Mesenchymal stem cell (in vitro differentiated cells and primary cell): ENCODE measurements at regions not wholly inside any gene's neighbourhood (a gene's known extent, or its start where the extent isn't known, plus 50 kb on each side); places are given as distances from the start of the nearest gene placed in this dataset.
A peak's percentile ranks its signal among the peaks of the same experiment; 100 is the strongest.

Experiments
- DNase-seq: peaks from one replicate; pipeline ENCODE4 v3.0.0-alpha.2; 2013
- H2AFZ ChIP-seq: one replicate; pipeline ENCODE4 v1.6.1; 2013; ENCODE audit warnings: low read depth, mild to moderate bottlenecking, control low read depth, inconsistent platforms, low read length, moderate library complexity
- H2AK5ac ChIP-seq: 2 replicates; pipeline ENCODE4 v1.6.1; 2013; ENCODE audit warnings: low read length, moderate library complexity, mild to moderate bottlenecking, inconsistent platforms; ENCODE audit not compliant: severe bottlenecking
- H2BK120ac ChIP-seq: one replicate; pipeline ENCODE4 v1.6.1; 2013; ENCODE audit warnings: low read depth, mild to moderate bottlenecking, inconsistent platforms, low read length, moderate library complexity
- H2BK12ac ChIP-seq, 2 experiments: one replicate each; pipeline ENCODE4 v1.6.1; 2013; ENCODE audit warnings: inconsistent platforms in 2 of 2, low read length in 2 of 2, mild to moderate bottlenecking in 2 of 2, moderate library complexity in 2 of 2, control low read depth in 1 of 2
- H2BK15ac ChIP-seq: one replicate; pipeline ENCODE4 v1.6.1; 2013; ENCODE audit warnings: mild to moderate bottlenecking, low read depth, inconsistent platforms; ENCODE audit not compliant: poor library complexity, severe bottlenecking
- H2BK5ac ChIP-seq: 2 replicates; pipeline ENCODE4 v1.6.1; 2013; ENCODE audit warnings: low read depth, mild to moderate bottlenecking, low read length, control low read depth, inconsistent platforms; ENCODE audit not compliant: poor library complexity, severe bottlenecking
- H3K14ac ChIP-seq, 2 experiments: one replicate each; pipeline ENCODE4 v1.6.1; 2013; ENCODE audit warnings: inconsistent platforms in 2 of 2, low read length in 2 of 2, control low read depth in 1 of 2, mild to moderate bottlenecking in 1 of 2, moderate library complexity in 1 of 2
- H3K18ac ChIP-seq, 2 experiments: one replicate each; pipeline ENCODE4 v1.6.1; 2013; ENCODE audit warnings: inconsistent platforms in 2 of 2, low read length in 2 of 2, control low read depth in 1 of 2, low read depth in 1 of 2, mild to moderate bottlenecking in 1 of 2
- H3K23ac ChIP-seq, 2 experiments: one replicate each; pipeline ENCODE4 v1.6.1; 2013; ENCODE audit warnings: inconsistent platforms in 2 of 2, low read length in 2 of 2, mild to moderate bottlenecking in 2 of 2, moderate library complexity in 2 of 2, control low read depth in 1 of 2
- H3K27ac ChIP-seq: 2 replicates; pipeline ENCODE4 v1.5.1; 2013; ENCODE audit warnings: mild to moderate bottlenecking, moderate library complexity, low read length, control low read depth, inconsistent platforms; ENCODE audit not compliant: poor library complexity, severe bottlenecking
- H3K27me3 ChIP-seq, 2 experiments: 2 replicates each; pipeline versions ENCODE4 v1.6.1 to v1.7.0; 2013; ENCODE audit warnings: low read length in 2 of 2, mild to moderate bottlenecking in 2 of 2, moderate library complexity in 2 of 2, control low read depth in 1 of 2, inconsistent platforms in 1 of 2; ENCODE audit not compliant: control insufficient read depth in 1 of 2, insufficient read depth in 1 of 2
- H3K36me3 ChIP-seq, 2 experiments: 2 replicates each; pipeline versions ENCODE4 v1.6.1 to v1.7.0; 2013; ENCODE audit warnings: low read length in 2 of 2, control low read depth in 1 of 2, inconsistent platforms in 1 of 2, low read depth in 1 of 2, mild to moderate bottlenecking in 1 of 2; ENCODE audit not compliant: insufficient read depth in 2 of 2, control insufficient read depth in 1 of 2
- H3K4ac ChIP-seq, 2 experiments: one replicate each; pipeline ENCODE4 v1.6.1; 2013; ENCODE audit warnings: inconsistent platforms in 2 of 2, low read length in 2 of 2, mild to moderate bottlenecking in 2 of 2, moderate library complexity in 2 of 2, control low read depth in 1 of 2, low read depth in 1 of 2
- H3K4me1 ChIP-seq: 2 replicates; pipeline ENCODE4 v1.6.1; 2013; ENCODE audit warnings: low read depth, low read length, control low read depth; ENCODE audit not compliant: control insufficient read depth, insufficient read depth
- H3K4me2 ChIP-seq: 2 replicates; pipeline ENCODE4 v1.6.1; 2013; ENCODE audit warnings: low read length, mild to moderate bottlenecking, inconsistent platforms; ENCODE audit not compliant: poor library complexity, severe bottlenecking
- H3K4me3 ChIP-seq, 2 experiments: 2 replicates each; pipeline versions ENCODE4 v1.5.1 to v1.7.0; 2013; ENCODE audit warnings: low read length in 2 of 2, mild to moderate bottlenecking in 2 of 2, control low read depth in 1 of 2, low read depth in 1 of 2; ENCODE audit not compliant: insufficient read depth in 1 of 2
- H3K79me1 ChIP-seq: replicated peaks from 2 replicates; pipeline ENCODE4 v1.6.1; 2013; ENCODE audit warnings: mild to moderate bottlenecking, control low read depth, low read length, inconsistent platforms; ENCODE audit not compliant: poor library complexity, severe bottlenecking
- H3K9ac ChIP-seq: 2 replicates; pipeline ENCODE4 v1.7.0; 2013; ENCODE audit warnings: mild to moderate bottlenecking, low read length, moderate library complexity
- H3K9me3 ChIP-seq: 2 replicates; pipeline ENCODE4 v1.7.0; 2013; ENCODE audit warnings: mild to moderate bottlenecking, low read length; ENCODE audit not compliant: control insufficient read depth
- H4K8ac ChIP-seq: one replicate; pipeline ENCODE4 v1.6.1; 2013; ENCODE audit warnings: inconsistent platforms, mild to moderate bottlenecking, low read length, moderate library complexity
- H4K91ac ChIP-seq: one replicate; pipeline ENCODE4 v1.6.1; 2013; ENCODE audit warnings: mild to moderate bottlenecking, low read length, inconsistent platforms
- WGBS: methylation state at CpG from one replicate; pipeline ENCODE4 v1.1.7; 2013; ENCODE audit warnings: mixed read lengths; 5-methylcytosine and 5-hydroxymethylcytosine counted together

DNA sequence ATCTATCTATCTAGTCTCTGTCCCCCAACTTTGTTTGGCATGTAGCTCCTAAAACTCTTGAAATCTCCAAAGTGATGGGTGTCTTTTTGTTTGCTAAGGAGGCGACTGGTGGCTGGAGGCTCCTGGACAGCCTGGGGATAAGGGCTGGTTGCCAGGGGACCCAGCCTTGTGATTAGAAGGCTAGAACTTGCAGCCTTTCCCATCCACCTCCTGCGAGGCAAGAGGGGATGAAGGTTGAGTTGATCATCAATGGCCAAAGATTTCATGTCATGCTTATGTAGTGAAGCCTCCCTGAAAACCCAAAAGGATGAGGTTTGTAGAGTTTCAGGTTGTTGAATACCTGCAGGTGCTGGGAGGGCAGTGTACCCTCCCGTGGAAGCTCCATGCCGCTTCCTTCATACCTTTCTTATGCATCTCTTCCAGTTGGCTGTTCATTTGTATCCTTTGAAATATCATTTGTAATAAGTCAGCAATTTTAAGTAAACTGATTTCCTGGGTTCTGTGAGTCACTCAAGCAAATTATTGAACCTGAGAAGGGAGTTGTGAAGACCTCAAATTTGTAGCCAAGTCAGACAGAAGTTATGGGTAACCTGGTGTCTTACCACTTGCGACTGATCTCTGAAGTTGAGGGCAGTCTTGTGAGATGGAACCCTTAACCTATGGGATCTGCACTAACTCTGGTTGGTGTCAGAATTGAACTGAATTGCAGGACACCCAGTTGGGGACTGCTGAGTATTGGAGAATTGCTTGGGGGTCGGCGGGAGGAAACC lies 202.4 kb downstream of the SEC14L1 start:
- H3K14ac ChIP-seq: peak overlapping the region in 1 of 2 experiments; percentile 7
- no peak overlapping the region for H3K23ac ChIP-seq
- H2AFZ ChIP-seq: no peak overlapping the region
- 97% methylated on average over 5 of the region's 7 CpGs for WGBS
- no peak overlapping the region for H4K91ac ChIP-seq
- H3K4me2 ChIP-seq: no peak overlapping the region
- H3K79me1 ChIP-seq: peaks cover 18% of the 10 kb centered on the region
- no peak overlapping the region for H2BK12ac ChIP-seq
- H3K4ac ChIP-seq: no peak overlapping the region
- peak overlapping the region; percentile 93 for H2AK5ac ChIP-seq
- H2BK120ac ChIP-seq: no peak overlapping the region
- no peaks in the 10 kb centered on the region for H3K9me3 ChIP-seq
- no peak for DNase-seq
- H3K36me3 ChIP-seq: peaks cover 0 to 12% of the 10 kb centered on the region in 2 experiments
- H3K4me3 ChIP-seq: no peak overlapping the region
- H2BK5ac ChIP-seq: no peak overlapping the region
- H3K18ac ChIP-seq: peak overlapping the region; percentile 46 to 77
- H4K8ac ChIP-seq: peak overlapping the region; percentile 12
- H3K27me3 ChIP-seq: no peaks in the 10 kb centered on the region
- peak overlapping the region; percentile 67 for H3K27ac ChIP-seq
- no peak overlapping the region for H3K9ac ChIP-seq
- peaks cover 15% of the 10 kb centered on the region for H3K4me1 ChIP-seq
- H2BK15ac ChIP-seq: no peak overlapping the region

GRCh38 chr17:77344038-77344437 lies 203.3 kb downstream of the SEC14L1 start:
- Histone ChIP-seq H3K79me1 (peaks cover 18% of the 10 kb centered on the region), H3K14ac (no peak overlapping the region), H3K4me1 (peaks cover 15% of the 10 kb centered on the region), H3K4me3 (no peak overlapping the region), H2AFZ (no peak overlapping the region), H2BK15ac (no peak overlapping the region), H4K8ac (no peak overlapping the region), H3K4me2 (no peak overlapping the region), H3K18ac (no peak overlapping the region), H3K9ac (no peak overlapping the region), H3K27me3 (no peaks in the 10 kb centered on the region), H4K91ac (no peak overlapping the region), H2BK12ac (no peak overlapping the region), H3K4ac (no peak overlapping the region), H3K9me3 (no peaks in the 10 kb centered on the region), H2BK120ac (no peak overlapping the region), H2AK5ac (no peak overlapping the region), H3K27ac (no peak overlapping the region), H2BK5ac (no peak overlapping the region), H3K23ac (no peak overlapping the region), H3K36me3 (peaks cover 0 to 7% of the 10 kb centered on the region in 2 experiments)
- 96% methylated on average over 3 of the region's 5 CpGs for WGBS
- DNase-seq: no peak

GRCh38 chr17:77345260-77345910 lies 204.6 kb downstream of the SEC14L1 start:
- Histone ChIP-seq H2BK120ac (no peak overlapping the region), H3K4me3 (no peak overlapping the region), H3K79me1 (peaks cover 23% of the 10 kb centered on the region), H4K91ac (peak overlapping the region; percentile 13), H2BK5ac (no peak overlapping the region), H3K9ac (peak overlapping the region; percentile 9), H2AK5ac (no peak overlapping the region), H3K14ac (no peak overlapping the region), H3K4ac (no peak overlapping the region), H4K8ac (no peak overlapping the region), H2BK15ac (no peak overlapping the region), H2AFZ (no peak overlapping the region), H3K18ac (no peak overlapping the region), H3K27ac (no peak overlapping the region), H3K9me3 (no peaks in the 10 kb centered on the region), H3K36me3 (peaks cover 5 to 6% of the 10 kb centered on the region in 2 experiments), H3K4me2 (no peak overlapping the region), H3K27me3 (no peaks in the 10 kb centered on the region), H3K23ac (no peak overlapping the region), H2BK12ac (no peak overlapping the region), H3K4me1 (peaks cover 22% of the 10 kb centered on the region)
- 95% methylated on average over 9 of the region's 9 CpGs for WGBS
- no peak for DNase-seq

DNA sequence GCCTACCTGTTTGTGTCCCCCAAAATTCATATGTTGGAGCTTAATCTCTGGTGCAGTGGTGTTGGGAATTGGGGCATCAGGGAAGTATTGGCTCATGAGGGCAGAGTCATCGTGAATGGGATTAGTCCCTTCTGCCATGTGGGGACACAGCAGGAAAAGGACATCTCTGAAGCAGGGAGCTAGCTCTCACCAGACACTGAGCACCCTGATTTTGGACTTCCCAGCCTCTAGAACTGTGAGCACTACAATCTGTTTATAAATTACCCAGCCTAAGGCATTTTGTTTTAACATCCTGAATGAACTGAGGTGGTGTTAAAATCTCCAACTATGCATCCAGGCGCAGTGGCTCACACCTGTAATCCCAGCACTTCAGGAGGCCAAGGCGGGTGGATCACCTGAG lies 206.0 kb downstream of the SEC14L1 start:
- H3K23ac ChIP-seq: no peak overlapping the region
- H2BK12ac ChIP-seq: no peak overlapping the region
- H4K91ac ChIP-seq: no peak overlapping the region
- H3K27me3 ChIP-seq: no peaks in the 10 kb centered on the region
- peaks cover 5 to 6% of the 10 kb centered on the region in 2 experiments for H3K36me3 ChIP-seq
- H2BK15ac ChIP-seq: no peak overlapping the region
- no peak overlapping the region for H2AK5ac ChIP-seq
- no peak overlapping the region for H2BK120ac ChIP-seq
- H3K4ac ChIP-seq: no peak overlapping the region
- no peak overlapping the region for H3K14ac ChIP-seq
- H3K9ac ChIP-seq: no peak overlapping the region
- no peak overlapping the region for H2AFZ ChIP-seq
- no peak for DNase-seq
- H3K9me3 ChIP-seq: no peaks in the 10 kb centered on the region
- 100% methylated on average over 3 of the region's 3 CpGs for WGBS
- H3K27ac ChIP-seq: no peak overlapping the region
- no peak overlapping the region for H3K4me2 ChIP-seq
- no peak overlapping the region for H3K18ac ChIP-seq
- no peak overlapping the region for H2BK5ac ChIP-seq
- peaks cover 33% of the 10 kb centered on the region for H3K4me1 ChIP-seq
- H3K79me1 ChIP-seq: peaks cover 23% of the 10 kb centered on the region
- H3K4me3 ChIP-seq: no peak overlapping the region
- H4K8ac ChIP-seq: no peak overlapping the region
